ENCODE measurements at regions not wholly inside any gene's neighbourhood (a gene's known extent, or its start where the extent isn't known, plus 50 kb on each side); places are given as distances from the start of the nearest gene placed in this dataset.

- no peak for FAIRE-seq
- no peak for ATAC-seq
- Histone ChIP-seq H3K4me3 (no peak overlapping the region), H3K4me2 (ENCODE audit: control insufficient read depth, insufficient read depth) (no peak overlapping the region), H3K27me3 (replicated peaks in 1 of 2; ENCODE audit: control insufficient read depth in 2 of 2, insufficient read depth in 2 of 2, low read length in 1 of 2) (no peaks in the 10 kb centered on the region; a peak in 1 of 4 replicates), H4K20me1 (ENCODE audit: control insufficient read depth, insufficient read depth) (no peaks in the 10 kb centered on the region), H3K36me3 (ENCODE audit: control insufficient read depth in 2 of 2, insufficient read depth in 2 of 2, low read length in 1 of 2) (no peaks in the 10 kb centered on the region), H2AFZ (ENCODE audit: control insufficient read depth, low read depth, low read length) (no peak overlapping the region), H3K9me3 (replicated peaks; ENCODE audit: control insufficient read depth, insufficient read depth, low read length) (no peaks in the 10 kb centered on the region), H3K27ac (ENCODE audit: control insufficient read depth, insufficient read depth) (no peak overlapping the region), H3K79me2 (ENCODE audit: control insufficient read depth, insufficient read depth, low read length) (no peaks in the 10 kb centered on the region), H3K9ac (ENCODE audit: control insufficient read depth, insufficient read depth, low read length) (no peak overlapping the region), H3K4me1 (ENCODE audit: control insufficient read depth, insufficient read depth, low read length) (no peaks in the 10 kb centered on the region)
- 52% methylated on average over 4 of the region's 4 CpGs for WGBS (ENCODE audit: insufficient coverage, insufficient replicate concordance, low lambda C conversion rate, missing lambda C conversion rate)
- SMC1A ChIA-PET (ENCODE audit: uncharacterized antibody, unreplicated experiment) = no interaction called here
- BruUV-seq (replicated peaks) = no TSS peak
- no peak for TF ChIP-seq ZNF24 (IDR thresholded peaks at IDR 0.05)
- RAD21 ChIA-PET (ENCODE audit: unreplicated experiment) = no interaction called here
- CTCF ChIA-PET = no interaction called here
- intact Hi-C loops (cut with micrococcal nuclease; ENCODE audit: unreplicated experiment) (no loop called here), in situ Hi-C loops (cut with MboI) (no loop called here)
- POLR2A ChIA-PET = no interaction called here
- DNase-seq (ENCODE audit: low read depth, low spot score) = no peak
These were observed 137.0 kb downstream of the RAMP3 start for GRCh38 chr7:45294559-45294958.

GRCh38 chr7:45295222-45295621 lies 137.6 kb downstream of the RAMP3 start:
- Histone ChIP-seq H3K27ac (ENCODE audit: control insufficient read depth, insufficient read depth) (no peak overlapping the region), H3K9me3 (replicated peaks; ENCODE audit: control insufficient read depth, insufficient read depth, low read length) (no peaks in the 10 kb centered on the region), H3K4me1 (ENCODE audit: control insufficient read depth, insufficient read depth, low read length) (no peaks in the 10 kb centered on the region), H3K79me2 (ENCODE audit: control insufficient read depth, insufficient read depth, low read length) (no peaks in the 10 kb centered on the region), H3K4me2 (ENCODE audit: control insufficient read depth, insufficient read depth) (no peak overlapping the region), H2AFZ (ENCODE audit: control insufficient read depth, low read depth, low read length) (no peak overlapping the region), H3K36me3 (ENCODE audit: control insufficient read depth in 2 of 2, insufficient read depth in 2 of 2, low read length in 1 of 2) (no peaks in the 10 kb centered on the region), H3K27me3 (replicated peaks in 1 of 2; ENCODE audit: control insufficient read depth in 2 of 2, insufficient read depth in 2 of 2, low read length in 1 of 2) (no peaks in the 10 kb centered on the region; a peak in 1 of 4 replicates), H3K9ac (ENCODE audit: control insufficient read depth, insufficient read depth, low read length) (no peak overlapping the region), H4K20me1 (ENCODE audit: control insufficient read depth, insufficient read depth) (no peaks in the 10 kb centered on the region), H3K4me3 (no peak overlapping the region)
- RAD21 ChIA-PET (ENCODE audit: unreplicated experiment) = no interaction called here
- SMC1A ChIA-PET (ENCODE audit: uncharacterized antibody, unreplicated experiment) = no interaction called here
- 74% methylated on average over 4 of the region's 4 CpGs for WGBS (ENCODE audit: insufficient coverage, insufficient replicate concordance, low lambda C conversion rate, missing lambda C conversion rate)
- CTCF ChIA-PET = no interaction called here
- FAIRE-seq (no peak), DNase-seq (ENCODE audit: low read depth, low spot score) (no peak), ATAC-seq (no peak)
- no TSS peak for BruUV-seq (replicated peaks)
- POLR2A ChIA-PET = no interaction called here
- in situ Hi-C loops (cut with MboI) (no loop called here), intact Hi-C loops (cut with micrococcal nuclease; ENCODE audit: unreplicated experiment) (no loop called here)
- TF ChIP-seq ZBTB4 (CRISPR knock-in tag; IDR thresholded peaks at IDR 0.05) (no peak), CEBPZ (IDR thresholded peaks at IDR 0.05; ENCODE audit: low read depth, low read length) (no peak), DPF2 (IDR thresholded peaks at IDR 0.05) (no peak), KDM1A (IDR thresholded peaks at IDR 0.05; ENCODE audit: borderline replicate concordance) (no peak), RB1 (IDR thresholded peaks at IDR 0.05; ENCODE audit: borderline replicate concordance) (no peak), PAX5 (IDR thresholded peaks at IDR 0.05; ENCODE audit: borderline replicate concordance, low read depth, low read length) (no peak), MTA3 (IDR thresholded peaks at IDR 0.05; ENCODE audit: borderline replicate concordance, low read length) (no peak), SIX5 (IDR thresholded peaks at IDR 0.05; ENCODE audit: low read depth, low read length, severe bottlenecking) (no peak), MAX (IDR thresholded peaks at IDR 0.05; ENCODE audit: low read depth, low read length) (no peak), BMI1 (IDR thresholded peaks at IDR 0.05; ENCODE audit: borderline replicate concordance) (no peak), GATAD2B (conservative IDR thresholded peaks at IDR 0.05; ENCODE audit: low read depth) (no peak), SIN3A (IDR thresholded peaks at IDR 0.05; ENCODE audit: low read depth, low read length) (no peak), FOXM1 (IDR thresholded peaks at IDR 0.05; ENCODE audit: low read depth, low read length) (no peak)

All from GM12878 (cell line).